Caco-2 (cell line): ENCODE measurements at regions not wholly inside any gene's neighbourhood (a gene's known extent, or its start where the extent isn't known, plus 50 kb on each side); places are given as distances from the start of the nearest gene placed in this dataset.

ENCODE experiments used
- BruUV-seq: library from RNA; stranded (reverse); fragments of 400-500 nt; replicated peaks from 2 replicates; lab custom pipeline; 2021; lab: Mats Ljungman, UMichigan
- CTCF ChIA-PET: fragments of 300-600 bp; sonication (Branson Sonifier 250); formaldehyde crosslinking; loops from one replicate; lab custom pipeline; 2022; ENCODE audit warnings: antibody characterized with exemption; lab: Charles Lee
- POLR2A ChIA-PET: fragments of 300-600 bp; sonication (Branson Sonifier 250); formaldehyde crosslinking; loops from one replicate; lab custom pipeline; 2022; ENCODE audit warnings: antibody characterized with exemption; lab: Charles Lee
- DNase-seq, 2 experiments: peaks; one replicate each; pipeline versions ENCODE4 v3.0.0 to v3.0.0-alpha.2; 2020 to 2022
- H3K27me3 ChIP-seq: replicated peaks from 2 replicates; pipeline ENCODE4 v1.6.0; 2011; ENCODE audit warnings: low read length; ENCODE audit not compliant: control insufficient read depth, insufficient read depth
- H3K36me3 ChIP-seq: 2 replicates; pipeline ENCODE4 v1.5.1; 2011; ENCODE audit warnings: low read length; ENCODE audit not compliant: control insufficient read depth, insufficient read depth
- H3K4me1 ChIP-seq: fragments of 250-450 bp; sonication (Bioruptor Pico); 2 replicates; pipeline ENCODE4 v1.5.1; 2020; ENCODE audit warnings: mild to moderate bottlenecking
- H3K4me3 ChIP-seq: 2 replicates; pipeline ENCODE4 v1.5.1; 2011; ENCODE audit warnings: low read depth, mild to moderate bottlenecking, control low read depth, low read length
- H3K9me3 ChIP-seq: fragments of 250-450 bp; sonication (Bioruptor Pico); 2 replicates; pipeline ENCODE4 v1.5.1; 2020; ENCODE audit warnings: mild to moderate bottlenecking, moderate library complexity
- H3K27ac Mint-ChIP-seq: one replicate; pipeline ENCODE4 v1.8.0; 2022; ENCODE audit warnings: mixed read lengths; ENCODE audit not compliant: unreplicated experiment
- H3K27me3 Mint-ChIP-seq: one replicate; pipeline ENCODE4 v1.8.0; 2022; ENCODE audit warnings: mixed read lengths; ENCODE audit not compliant: insufficient read depth, unreplicated experiment
- H3K36me3 Mint-ChIP-seq: one replicate; pipeline ENCODE4 v1.8.0; 2022; ENCODE audit warnings: mild to moderate bottlenecking, mixed read lengths; ENCODE audit not compliant: insufficient read depth, unreplicated experiment
- H3K4me1 Mint-ChIP-seq: one replicate; pipeline ENCODE4 v1.8.0; 2022; ENCODE audit warnings: low read depth, mixed read lengths; ENCODE audit not compliant: unreplicated experiment
- H3K4me3 Mint-ChIP-seq: one replicate; pipeline ENCODE4 v1.8.0; 2022; ENCODE audit warnings: mild to moderate bottlenecking, moderate library complexity, mixed read lengths; ENCODE audit not compliant: unreplicated experiment
- H3K9me3 Mint-ChIP-seq: one replicate; pipeline ENCODE4 v1.8.0; 2022; ENCODE audit warnings: mixed read lengths; ENCODE audit not compliant: unreplicated experiment
- intact Hi-C: fragments of 100-400 bp; cut with micrococcal nuclease; formaldehyde crosslinking; loops from one replicate; pipeline ENCODE4 v1.10.0; 2022; ENCODE audit not compliant: unreplicated experiment
- TF ChIP-seq, protein P1 (sequence below), 2 experiments: fragments of 200-600 bp in 1 of 2; IDR thresholded peaks; 1 replicate in 1 of 2; 2 replicates in 1 of 2; pipeline versions ENCODE4 v1.5.1 to v1.8.0; 2011 to 2022; ENCODE audit warnings: antibody characterized with exemption in 1 of 2, control low read depth in 1 of 2, inconsistent platforms in 1 of 2, low read depth in 1 of 2, low read length in 1 of 2, mild to moderate bottlenecking in 1 of 2, moderate library complexity in 1 of 2; ENCODE audit not compliant: insufficient read depth in 1 of 2, severe bottlenecking in 1 of 2, unreplicated experiment in 1 of 2

DNA sequence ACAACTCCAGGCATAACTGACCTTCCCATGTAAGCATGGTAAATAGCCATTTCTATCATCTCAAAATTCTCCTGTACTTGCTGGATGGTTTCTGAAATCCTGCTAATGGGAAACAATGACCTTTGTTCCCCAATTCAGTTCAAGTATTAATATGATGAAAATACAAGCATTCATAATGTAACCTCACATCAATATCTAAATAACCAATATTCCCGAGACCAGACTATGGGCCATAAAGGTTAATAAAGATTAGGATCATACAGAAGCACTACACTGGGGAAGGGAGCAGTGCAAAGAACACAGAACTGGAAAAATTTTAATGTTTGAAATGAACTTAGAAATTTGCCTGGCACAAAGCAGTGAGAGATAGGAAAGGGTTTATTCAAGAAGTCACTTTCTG is 151.3 kb upstream of the SETMAR start:
- TF ChIP-seq, protein P1, sequence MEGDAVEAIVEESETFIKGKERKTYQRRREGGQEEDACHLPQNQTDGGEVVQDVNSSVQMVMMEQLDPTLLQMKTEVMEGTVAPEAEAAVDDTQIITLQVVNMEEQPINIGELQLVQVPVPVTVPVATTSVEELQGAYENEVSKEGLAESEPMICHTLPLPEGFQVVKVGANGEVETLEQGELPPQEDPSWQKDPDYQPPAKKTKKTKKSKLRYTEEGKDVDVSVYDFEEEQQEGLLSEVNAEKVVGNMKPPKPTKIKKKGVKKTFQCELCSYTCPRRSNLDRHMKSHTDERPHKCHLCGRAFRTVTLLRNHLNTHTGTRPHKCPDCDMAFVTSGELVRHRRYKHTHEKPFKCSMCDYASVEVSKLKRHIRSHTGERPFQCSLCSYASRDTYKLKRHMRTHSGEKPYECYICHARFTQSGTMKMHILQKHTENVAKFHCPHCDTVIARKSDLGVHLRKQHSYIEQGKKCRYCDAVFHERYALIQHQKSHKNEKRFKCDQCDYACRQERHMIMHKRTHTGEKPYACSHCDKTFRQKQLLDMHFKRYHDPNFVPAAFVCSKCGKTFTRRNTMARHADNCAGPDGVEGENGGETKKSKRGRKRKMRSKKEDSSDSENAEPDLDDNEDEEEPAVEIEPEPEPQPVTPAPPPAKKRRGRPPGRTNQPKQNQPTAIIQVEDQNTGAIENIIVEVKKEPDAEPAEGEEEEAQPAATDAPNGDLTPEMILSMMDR (IDR thresholded peaks at IDR 0.05; ENCODE audit: insufficient read depth in 1 of 2, low read depth in 1 of 2, low read length in 1 of 2, severe bottlenecking in 1 of 2, unreplicated experiment in 1 of 2) = no peak
- ChIA-PET POLR2A (no interaction called here), CTCF (no interaction called here)
- DNase-seq = no peak
- Mint-ChIP-seq H3K4me1 (no peaks in the 10 kb centered on the region), H3K4me3 (no peak overlapping the region), H3K36me3 (no peaks in the 10 kb centered on the region), H3K9me3 (no peaks in the 10 kb centered on the region), H3K27me3 (no peaks in the 10 kb centered on the region), H3K27ac (no peak overlapping the region)
- Histone ChIP-seq H3K9me3 (no peaks in the 10 kb centered on the region), H3K4me3 (no peak overlapping the region), H3K36me3 (no peaks in the 10 kb centered on the region), H3K27me3 (no peaks in the 10 kb centered on the region), H3K4me1 (no peaks in the 10 kb centered on the region)
- BruUV-seq = no TSS peak
- intact Hi-C loops = no loop called here

DNA sequence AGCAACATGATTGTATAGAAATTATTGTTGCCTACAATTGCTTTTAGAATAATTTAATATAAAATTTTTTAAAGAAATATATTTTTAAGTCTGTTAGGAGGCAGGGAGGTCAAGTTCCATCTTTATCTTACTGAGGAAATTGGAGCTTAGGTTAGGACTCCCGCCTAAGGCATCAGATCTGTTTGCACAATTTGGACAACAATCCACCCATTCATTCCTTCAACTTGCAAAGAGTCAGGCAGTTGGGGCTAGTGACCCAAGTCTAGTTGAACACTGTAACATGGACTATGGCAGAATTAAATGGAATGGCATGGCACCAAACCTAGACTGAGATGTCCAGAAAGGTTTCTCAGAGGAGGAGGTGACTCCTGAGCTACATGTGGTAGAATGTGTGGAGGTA is 149.4 kb upstream of the SETMAR start:
- Mint-ChIP-seq H3K27me3 (no peaks in the 10 kb centered on the region), H3K4me3 (no peak overlapping the region), H3K36me3 (no peaks in the 10 kb centered on the region), H3K27ac (no peak overlapping the region), H3K4me1 (no peaks in the 10 kb centered on the region), H3K9me3 (no peaks in the 10 kb centered on the region)
- Histone ChIP-seq H3K27me3 (no peaks in the 10 kb centered on the region), H3K4me3 (no peak overlapping the region), H3K4me1 (no peaks in the 10 kb centered on the region), H3K9me3 (no peaks in the 10 kb centered on the region), H3K36me3 (no peaks in the 10 kb centered on the region)
- CTCF ChIA-PET = no interaction called here
- TF ChIP-seq, protein P1 (IDR thresholded peaks at IDR 0.05; ENCODE audit: insufficient read depth in 1 of 2, low read depth in 1 of 2, low read length in 1 of 2, severe bottlenecking in 1 of 2, unreplicated experiment in 1 of 2) = no peak
- POLR2A ChIA-PET = no interaction called here
- DNase-seq = no peak
- intact Hi-C loops = no loop called here
- no TSS peak for BruUV-seq

DNA sequence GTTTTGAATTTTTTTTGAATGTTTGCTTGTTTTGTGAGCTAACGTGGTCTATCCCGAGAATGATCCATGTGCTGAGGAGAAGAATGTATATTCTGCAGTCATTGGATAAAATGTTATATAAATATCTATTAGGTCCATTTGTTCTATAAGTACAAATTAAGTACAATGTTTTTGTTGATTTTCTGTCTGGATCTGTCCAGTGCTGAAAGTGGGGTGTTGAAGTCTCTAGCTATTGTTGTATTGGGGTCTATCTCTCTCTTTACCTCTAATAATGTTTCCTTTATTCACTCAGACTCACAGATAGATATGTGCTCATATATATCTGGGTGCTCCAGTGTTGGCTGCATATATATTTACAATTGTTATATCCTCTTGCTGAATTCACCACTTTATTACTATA is 144.8 kb upstream of the SETMAR start:
- BruUV-seq = no TSS peak
- CTCF ChIA-PET = no interaction called here
- no peaks in the 10 kb centered on the region for H3K27me3 Mint-ChIP-seq
- no peaks in the 10 kb centered on the region for H3K36me3 ChIP-seq
- no peaks in the 10 kb centered on the region for H3K36me3 Mint-ChIP-seq
- TF ChIP-seq, protein P1 (IDR thresholded peaks at IDR 0.05; ENCODE audit: insufficient read depth in 1 of 2, low read depth in 1 of 2, low read length in 1 of 2, severe bottlenecking in 1 of 2, unreplicated experiment in 1 of 2) = no peak
- intact Hi-C loops = no loop called here
- H3K9me3 ChIP-seq = no peaks in the 10 kb centered on the region
- POLR2A ChIA-PET = no interaction called here
- no peak overlapping the region for H3K27ac Mint-ChIP-seq
- no peaks in the 10 kb centered on the region for H3K4me1 Mint-ChIP-seq
- H3K27me3 ChIP-seq = no peaks in the 10 kb centered on the region
- H3K4me1 ChIP-seq = no peaks in the 10 kb centered on the region
- no peak for DNase-seq
- H3K4me3 ChIP-seq = no peak overlapping the region
- H3K9me3 Mint-ChIP-seq = no peaks in the 10 kb centered on the region
- no peak overlapping the region for H3K4me3 Mint-ChIP-seq
